Stimulated activated CD8-positive, alpha-beta memory T cell treated with anti-CD3 and anti-CD28 coated beads, Interleukin-15, amount 100 ng/mL, for 4 hours (primary cell): ENCODE measurements at regions not wholly inside any gene's neighbourhood (a gene's known extent, or its start where the extent isn't known, plus 50 kb on each side); places are given as distances from the start of the nearest gene placed in this dataset.

Source experiments
- DNase-seq, 2 donors: peaks; one replicate each; pipeline ENCODE4 v3.0.0-alpha.2; 2020; ENCODE audit warnings: low read depth in 2 of 2

DNA sequence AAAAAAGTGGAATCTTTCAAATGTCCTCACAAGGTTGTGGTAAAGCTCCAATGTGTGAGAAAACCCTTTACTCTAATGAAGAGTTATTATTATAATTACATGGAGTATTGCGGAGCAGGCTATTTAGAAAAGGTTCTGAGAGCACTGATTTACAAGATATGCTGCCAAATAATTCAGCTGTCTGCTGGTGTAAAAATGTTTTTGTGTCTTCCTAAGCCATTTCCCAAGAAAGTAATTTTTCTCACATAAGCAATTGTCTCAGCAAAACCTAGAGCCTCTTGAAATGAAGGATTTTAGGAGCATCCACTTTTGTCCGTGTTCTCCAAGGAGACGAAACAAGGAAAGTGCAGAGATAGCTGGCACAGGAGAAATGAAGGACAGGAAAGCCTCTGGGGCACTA lies 229.6 kb upstream of the STARD13 start:
- no peak for DNase-seq

DNA sequence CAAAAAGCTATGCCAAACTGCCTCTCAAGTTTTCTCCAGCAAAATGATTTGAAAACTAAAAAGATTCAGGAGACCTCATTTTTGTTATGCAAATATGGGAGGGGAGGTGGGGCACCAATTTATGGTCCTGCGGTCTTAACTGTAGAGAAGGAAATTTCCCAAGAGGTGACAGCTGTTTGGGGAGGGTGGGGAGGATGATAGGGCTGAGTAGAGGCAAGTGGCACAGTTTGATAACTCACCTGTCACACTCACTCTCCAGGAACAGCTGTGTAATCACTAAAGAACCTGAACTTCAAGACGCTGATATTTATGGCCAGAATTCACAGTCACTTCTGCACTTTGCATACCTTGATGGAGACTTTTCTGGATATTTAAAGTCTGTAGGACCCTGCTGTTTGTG lies 232.9 kb upstream of the STARD13 start:
- DNase-seq = no peak

DNA sequence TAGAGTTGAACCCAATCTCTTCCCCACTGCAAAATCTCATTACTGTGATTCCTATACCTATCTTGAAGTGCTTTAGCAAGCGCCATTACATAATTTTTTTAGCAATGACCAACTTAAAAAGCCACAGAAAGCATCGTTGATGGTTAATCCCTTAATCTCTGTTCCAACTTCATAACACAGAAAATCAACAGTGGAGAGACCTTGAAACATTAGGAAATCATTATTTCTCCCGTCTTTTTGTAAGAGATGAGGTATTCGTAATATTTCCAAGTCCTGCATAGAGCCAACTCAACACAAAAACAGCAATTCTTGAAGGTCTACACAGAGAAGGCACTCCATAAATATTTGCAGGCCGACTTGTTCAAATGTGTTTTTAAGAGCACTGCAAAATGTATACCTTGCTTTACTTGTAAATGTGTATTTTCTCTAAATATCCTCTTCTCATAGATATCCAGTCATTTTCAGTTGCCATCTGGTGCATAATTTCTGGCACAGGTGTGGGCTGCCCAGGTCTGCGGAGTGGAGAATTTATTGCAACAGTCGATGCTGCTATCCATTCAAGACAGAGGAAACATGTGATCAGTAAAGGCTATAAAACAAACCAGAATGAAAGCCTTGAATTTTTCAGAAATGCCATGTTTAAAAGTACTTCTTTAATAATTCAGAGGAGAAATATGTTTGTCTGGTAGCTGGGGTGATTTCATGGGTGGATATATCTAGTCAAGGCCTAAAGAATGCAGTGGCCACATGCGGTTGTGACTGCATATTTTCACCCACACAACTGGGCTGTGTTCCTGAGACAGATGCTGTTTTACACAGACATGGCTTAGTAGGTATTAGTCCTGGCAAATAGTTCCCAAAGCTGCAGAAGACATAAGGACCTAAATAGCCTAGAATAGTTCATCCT lies 234.3 kb upstream of the STARD13 start:
- no peak for DNase-seq

DNA sequence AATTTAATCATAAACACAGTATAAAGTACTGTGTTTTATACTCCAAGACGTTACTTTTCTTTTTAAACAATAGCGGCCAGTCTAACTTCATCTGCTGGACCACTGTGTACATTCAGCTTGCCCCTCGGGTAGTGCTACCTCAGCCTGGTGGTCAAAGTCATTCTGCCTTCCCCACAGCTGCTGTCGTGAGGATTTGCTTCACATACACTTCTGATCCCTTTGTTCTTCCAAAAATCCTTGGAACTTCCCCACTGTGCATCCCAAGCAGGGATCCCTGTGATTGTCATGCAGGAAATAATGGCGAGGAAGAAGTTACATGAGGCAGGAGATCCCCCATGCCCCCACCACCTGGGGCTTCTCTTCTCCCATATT lies 234.9 kb upstream of the STARD13 start:
- DNase-seq = no peak

DNA sequence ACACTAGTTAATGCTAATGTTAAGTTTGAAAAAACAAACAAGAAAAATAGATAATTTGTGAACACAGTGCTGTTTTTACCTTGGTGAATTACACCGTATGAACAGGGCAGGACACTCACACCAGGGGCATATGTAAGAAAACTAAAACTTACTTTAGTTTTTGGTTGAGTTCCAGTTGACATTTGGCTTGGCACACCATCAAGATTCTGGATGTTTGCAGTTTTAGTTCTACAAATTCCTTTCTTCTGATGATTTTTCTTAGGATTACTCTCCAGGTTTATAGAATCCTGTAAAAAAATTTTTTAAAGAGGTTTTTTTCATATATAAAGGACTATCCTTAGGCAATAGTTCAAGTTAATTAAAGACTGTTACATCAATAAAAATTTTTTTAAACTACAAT lies 238.5 kb upstream of the STARD13 start:
- no peak for DNase-seq

DNA sequence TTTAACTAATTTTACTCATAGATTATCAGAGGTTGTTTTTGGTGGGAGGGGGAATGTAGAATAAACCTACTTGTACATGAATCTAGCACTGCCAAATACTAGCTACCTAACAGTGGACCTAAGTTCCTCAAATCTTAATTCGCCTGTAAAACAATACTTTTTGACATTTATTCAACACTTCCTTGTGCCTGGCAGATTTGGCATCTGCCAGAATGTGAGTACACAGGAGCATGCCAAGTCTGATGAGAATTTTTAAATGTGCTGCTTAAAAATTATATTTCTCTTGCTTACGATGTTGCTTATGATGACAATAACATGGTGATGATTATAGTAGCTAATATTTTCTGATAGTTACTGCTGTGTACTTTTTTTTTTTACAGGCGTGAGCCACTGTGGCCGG lies 240.2 kb upstream of the STARD13 start:
- DNase-seq = no peak

DNA sequence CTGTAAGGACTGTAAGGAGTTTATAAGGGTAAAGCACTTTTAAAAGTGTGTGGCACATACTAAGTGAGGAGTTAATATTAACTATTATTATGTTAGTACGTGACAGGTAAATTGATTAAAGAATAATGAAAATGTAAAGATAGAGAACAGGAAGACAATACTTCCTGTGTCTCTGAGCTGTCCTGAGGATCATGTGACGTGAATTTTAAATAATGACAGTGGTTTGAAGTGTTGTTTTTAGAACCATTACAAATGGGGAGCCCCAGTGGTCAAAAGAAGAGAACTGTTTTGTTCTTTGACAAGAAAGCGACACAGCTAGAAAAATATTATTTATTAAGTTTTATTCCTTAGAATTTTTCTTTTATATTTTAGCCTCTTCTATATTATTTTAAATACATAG lies 241.2 kb upstream of the STARD13 start:
- no peak for DNase-seq

DNA sequence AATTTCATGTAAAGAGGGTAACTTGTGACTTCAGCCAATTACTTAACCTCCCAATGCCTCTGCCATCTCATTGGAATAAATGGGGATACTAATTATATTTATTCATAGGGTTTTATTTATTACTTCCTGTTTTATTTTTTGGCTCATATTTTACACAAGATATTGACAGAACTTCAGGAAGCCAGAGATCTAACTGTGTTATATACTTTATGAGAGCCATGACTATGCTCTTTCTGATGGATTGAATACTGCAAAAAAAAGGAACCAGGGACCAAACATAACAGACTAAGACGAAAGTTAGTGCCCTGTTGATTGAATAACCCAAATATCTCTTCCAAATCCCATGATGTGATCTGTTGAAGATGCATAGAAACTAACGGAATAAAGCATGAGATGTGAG lies 243.3 kb upstream of the STARD13 start:
- DNase-seq = no peak

DNA sequence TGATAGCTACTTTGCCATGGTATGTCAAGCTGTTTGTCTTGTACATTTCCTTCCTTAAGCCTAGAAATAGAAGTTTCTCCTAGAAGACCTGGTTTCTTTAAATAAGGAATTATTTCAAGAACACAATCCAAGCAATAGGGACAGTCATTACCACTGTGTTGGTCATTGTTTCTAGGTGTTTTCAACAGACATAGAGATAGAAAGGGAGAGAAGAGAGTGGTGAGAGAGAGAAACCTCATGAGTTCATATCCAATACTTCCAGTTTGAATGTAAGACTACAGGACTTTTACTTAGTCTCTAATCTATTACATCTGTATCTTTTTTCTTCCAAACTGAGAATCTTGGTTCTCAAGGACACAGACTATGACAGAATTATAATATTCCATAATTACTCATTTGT lies 245.9 kb upstream of the STARD13 start:
- DNase-seq = no peak

DNA sequence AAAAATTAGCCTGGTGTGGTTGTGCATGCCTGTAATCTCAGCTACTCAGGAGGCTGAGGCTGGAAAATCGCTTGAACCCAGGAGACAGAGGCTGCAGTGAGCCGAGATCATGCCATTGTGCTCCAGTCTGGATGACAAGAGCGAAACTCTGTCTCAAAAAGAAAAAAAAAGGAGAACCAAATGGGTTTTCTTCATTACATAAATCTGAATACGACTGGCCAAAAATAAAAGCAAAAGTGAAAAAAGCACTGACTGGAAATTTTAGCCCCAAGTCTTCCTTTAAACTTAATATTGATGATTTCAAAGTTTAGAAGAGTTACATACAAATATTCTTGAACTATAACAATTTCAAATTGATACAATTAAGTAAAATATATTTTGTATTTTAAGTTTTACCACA lies 249.5 kb upstream of the STARD13 start:
- no peak for DNase-seq

DNA sequence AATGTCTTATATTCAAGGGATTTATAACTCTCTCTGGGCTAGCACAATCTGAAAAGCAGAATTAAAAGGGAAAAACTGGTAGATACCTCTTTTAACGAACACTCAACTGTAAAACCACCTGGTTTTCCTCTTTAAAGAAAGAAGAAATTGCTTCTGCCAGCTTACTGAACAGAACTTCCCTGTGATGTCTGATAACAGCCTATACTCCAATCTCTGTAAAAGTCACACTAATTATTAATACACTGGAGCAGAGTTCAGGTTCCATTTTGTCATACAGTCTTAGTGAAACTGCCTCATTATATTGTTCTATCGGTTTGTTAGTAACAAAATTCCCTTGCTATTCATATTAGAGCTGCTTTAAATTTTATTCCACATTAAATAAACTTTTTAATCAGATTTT lies 251.0 kb upstream of the STARD13 start:
- DNase-seq = no peak

DNA sequence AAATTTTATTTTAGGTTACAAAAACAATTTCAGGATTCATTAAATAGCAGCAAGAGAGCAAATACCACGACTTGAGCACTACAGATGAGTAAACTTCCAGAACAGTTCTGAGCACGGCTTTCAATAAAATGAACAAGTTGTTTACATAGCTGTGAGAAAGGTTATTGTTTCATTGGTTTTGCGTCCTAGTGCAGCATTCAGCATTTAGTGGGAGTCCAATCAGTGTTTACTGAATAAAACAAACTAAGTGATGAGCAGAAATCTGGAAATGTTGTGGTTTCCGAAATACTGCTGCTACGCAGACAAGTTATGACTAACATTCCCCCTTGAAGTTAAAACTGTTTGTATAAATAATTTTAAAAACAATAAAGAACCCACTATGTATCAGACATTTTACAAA lies 251.5 kb upstream of the STARD13 start:
- DNase-seq = no peak

DNA sequence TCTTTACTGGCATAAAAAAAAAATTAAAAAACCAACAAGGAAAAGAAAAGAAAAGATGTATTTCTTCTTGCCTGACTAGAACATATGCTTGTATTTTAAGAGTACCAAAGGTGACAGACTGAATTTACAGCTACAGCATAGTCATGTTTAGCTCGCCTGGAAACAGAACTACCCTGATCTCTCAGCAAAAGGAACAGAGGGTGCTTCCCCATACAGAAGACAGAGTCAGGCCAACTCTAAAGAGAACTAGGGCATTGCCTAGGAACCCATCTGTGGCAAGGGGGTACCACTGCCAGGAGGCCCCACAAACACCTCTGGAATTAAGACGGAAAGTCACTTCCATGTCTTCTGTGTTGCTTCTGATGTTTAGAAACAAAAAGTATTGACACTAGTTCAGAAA lies 252.1 kb upstream of the STARD13 start:
- no peak for DNase-seq

DNA sequence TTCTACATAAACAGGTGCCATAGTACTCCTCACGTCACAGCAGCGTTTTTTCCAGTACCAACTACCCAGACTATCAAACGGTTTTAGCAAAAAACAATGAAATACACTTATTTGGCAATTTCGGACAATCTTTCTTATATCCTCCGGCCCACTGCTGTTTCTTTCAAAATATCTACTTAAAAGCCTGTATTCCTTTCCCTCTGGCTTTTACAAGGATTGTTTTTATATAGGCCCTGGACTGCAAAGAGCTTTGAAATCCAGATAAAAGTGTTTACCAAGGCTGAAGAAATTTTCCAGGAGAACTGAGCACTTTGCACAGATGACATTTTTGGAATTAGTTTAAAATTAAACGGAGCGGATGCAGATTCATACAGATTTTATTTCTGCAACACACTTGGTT lies 255.9 kb upstream of the STARD13 start:
- no peak for DNase-seq

DNA sequence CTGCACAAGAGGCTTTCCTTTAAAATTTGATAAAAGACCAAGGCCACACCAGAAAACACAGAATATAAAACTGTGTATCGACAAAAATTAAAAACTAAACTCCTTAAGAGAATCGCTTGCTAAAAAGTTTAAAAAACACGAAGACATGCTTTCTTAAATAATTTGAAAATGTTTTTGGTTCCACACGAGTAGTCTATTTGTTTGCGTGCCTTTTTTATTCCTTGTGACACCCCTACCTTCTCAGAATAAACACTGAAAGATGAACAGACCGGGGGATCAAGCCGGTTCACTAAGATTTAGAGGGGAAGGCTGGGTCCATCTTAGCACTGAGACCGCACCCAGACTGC lies 256.4 kb upstream of the STARD13 start:
- no peak for DNase-seq

DNA sequence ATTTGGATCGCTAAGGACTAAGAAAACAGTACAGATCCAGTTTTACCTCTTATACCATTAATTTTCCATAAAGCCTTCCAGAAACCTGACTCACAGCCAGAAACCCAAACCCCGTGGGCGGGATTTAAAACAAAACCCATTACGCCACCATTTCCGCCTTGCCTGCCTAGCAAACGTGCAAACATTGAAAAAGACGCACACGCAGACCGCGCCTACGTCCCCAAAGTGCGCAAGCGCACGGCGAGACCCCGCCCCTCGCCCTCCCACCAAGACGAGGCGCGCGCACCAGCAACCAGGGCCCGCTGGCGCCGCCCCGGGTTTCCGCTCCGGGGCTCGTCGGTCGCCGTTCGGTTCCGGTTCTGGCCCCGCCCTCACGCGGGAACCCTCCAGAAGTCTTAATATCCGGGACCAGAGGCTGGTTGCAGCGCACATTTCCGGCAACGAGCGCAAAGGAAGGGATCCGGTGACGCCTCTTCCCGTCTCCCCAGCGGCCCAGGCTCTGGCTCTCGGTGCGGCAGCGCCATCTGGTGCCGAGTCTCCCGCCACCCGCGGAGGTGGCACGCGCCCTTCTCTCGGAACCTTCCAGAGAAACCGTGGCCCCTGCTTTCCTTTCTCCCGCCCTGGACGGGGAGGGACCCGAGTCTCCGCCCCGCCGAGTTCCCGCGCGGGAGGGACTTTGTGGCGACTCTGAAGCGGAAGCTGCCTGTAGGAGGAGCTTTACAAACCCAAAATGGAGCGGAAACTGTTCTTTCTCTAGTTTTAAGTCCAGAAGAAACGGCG lies 256.9 kb upstream of the STARD13 start:
- DNase-seq = peak; percentile 95 to 98

DNA sequence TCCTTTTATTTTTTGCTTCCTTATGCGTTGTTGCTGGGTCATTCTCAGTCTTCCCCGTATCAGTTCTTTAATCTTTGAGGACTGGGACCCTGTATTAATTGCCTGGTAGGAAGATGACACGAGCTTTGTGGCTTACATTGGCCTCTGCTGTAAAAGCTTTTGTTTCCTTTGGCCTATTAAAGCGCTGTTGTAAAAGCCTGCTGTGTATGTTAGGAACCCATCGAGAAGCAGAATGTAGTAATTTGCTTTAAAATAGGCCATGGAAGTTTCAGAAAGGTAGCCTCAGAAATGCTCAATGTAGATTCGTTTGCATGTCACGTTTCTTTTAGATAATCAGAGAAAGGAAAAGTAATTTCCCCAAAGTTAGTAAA lies 257.5 kb upstream of the STARD13 start:
- DNase-seq = no peak

DNA sequence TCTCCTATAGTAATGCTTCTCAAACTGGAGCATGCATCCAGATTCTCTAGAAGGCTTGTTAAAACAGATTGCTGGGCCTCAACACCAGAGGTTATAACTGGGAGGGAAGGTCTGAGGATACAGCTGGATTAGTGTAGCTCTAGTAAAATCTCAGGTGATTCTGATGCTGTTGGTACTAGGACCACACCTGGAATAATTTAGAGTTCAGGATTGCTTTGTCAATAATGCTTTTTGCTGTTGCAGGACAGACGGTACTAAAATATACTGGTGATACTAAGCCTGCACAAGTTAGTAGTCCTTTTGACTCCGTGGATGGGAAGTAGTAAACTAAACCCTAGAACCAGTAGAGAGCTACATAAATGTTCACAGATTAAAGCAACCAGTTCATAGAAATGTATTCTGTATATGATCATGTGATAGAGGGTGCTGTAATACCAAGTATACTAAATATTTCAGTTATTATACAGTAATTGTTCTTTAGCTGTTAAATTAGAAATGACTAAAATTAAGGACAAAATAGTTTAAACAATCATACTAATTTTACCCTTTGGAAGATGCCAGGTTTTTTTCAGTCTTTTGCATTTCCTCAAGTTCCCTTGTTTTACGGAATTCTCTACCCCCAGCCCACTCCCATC lies 258.2 kb upstream of the STARD13 start:
- no peak for DNase-seq

DNA sequence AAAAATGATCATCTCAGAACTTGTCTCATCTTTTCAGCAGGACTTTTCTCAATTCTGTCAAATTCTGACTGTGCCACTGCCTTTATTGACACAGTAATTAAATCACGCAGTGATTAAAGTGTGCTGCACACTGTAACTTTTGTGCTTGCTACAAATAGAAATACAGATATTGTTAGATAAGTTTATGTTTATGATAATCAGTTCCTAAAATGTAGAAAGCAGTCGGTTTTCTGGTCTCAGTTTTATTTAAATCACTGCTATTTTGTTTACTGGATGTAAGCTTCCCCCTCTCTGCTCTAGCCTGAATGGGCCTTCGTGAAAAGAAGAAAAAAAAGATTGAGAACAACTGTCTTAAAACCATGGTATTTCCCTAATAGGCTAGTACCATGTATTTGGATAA lies 258.8 kb upstream of the STARD13 start:
- no peak for DNase-seq

DNA sequence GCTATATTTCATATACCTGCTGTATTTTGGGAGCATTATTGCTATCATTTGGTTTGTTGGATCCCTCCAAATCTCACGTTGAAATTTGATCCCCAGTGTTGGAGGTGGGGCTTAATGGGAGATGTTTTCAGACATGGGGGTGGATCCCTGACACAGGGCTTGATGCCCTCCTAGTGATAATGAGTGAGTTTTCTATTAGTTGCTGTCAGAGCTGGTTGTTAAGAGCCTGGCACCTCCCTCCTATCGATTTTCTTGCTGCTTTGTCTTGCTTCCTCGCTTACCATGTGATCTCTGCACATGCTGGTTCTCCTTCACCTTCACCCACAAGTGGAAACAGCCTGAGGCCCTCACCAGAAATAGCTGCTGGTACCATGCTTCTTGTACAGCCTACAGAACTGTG lies 259.9 kb upstream of the STARD13 start:
- DNase-seq = no peak

DNA sequence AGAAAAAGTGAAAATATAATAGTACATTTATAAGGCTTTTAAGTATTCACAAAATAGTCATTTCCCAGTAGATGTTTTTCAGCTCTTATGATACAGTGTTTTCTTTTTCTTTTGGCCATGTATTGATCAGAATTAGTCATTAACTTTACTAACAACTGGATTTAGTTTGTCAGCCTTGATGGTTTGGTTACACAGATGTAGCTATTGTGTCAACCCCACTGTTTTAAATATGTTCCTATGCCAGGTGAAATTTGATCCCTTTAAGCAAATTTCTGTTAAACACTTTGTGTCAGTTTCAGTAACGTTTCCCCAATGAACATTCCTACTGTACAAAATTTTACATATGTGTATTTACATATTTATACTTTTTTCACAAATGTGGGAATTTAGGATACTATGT lies 261.5 kb upstream of the STARD13 start:
- no peak for DNase-seq

DNA sequence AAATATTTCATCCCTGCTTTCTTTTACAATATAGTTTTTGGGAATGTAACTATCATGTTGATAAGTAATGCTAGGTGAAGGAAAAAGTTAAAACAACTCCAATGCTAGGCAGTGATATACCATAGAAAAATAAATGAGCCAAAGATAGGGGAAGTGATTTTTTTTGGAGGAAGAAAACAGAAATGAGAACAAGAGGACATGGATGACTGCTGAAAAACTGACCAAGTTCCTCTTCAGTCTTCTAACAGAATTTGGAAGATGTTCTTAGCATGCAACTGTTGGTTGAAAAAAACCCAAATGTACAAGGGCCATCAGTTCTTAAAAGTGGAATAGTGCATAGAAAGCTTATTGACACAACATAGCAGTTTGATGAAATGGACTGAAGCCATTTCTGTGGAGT lies 262.5 kb upstream of the STARD13 start:
- no peak for DNase-seq

DNA sequence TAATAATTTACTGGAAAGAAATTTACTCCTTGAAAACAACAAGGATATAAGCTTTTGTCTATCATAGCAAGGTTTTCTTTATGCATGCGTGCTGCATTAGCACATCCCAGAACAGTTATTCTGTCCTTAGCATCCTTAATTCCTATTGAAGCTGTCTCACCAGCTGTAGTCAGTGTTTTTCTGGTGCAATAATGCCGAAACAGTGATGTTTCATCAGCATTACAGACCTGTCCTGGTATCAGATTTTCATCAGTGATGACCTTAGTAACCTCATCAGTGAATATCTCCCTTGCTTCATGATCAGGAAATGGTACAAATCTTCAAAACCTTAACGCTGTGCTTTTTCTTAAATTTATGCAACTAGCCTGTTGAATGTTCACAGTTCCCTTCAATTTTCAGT lies 264.7 kb upstream of the STARD13 start:
- DNase-seq = no peak
